ENCODE measurements at regions not wholly inside any gene's neighbourhood (a gene's known extent, or its start where the extent isn't known, plus 50 kb on each side); places are given as distances from the start of the nearest gene placed in this dataset.

GRCh38 chr13:57874530-57874929 lies 243.0 kb downstream of the PCDH17 start:
- no peak for TF ChIP-seq EZH2 (IDR thresholded peaks at IDR 0.05; ENCODE audit: borderline replicate concordance, low read depth, low read length, poor library complexity, severe bottlenecking)
- TF ChIP-seq, protein P1, sequence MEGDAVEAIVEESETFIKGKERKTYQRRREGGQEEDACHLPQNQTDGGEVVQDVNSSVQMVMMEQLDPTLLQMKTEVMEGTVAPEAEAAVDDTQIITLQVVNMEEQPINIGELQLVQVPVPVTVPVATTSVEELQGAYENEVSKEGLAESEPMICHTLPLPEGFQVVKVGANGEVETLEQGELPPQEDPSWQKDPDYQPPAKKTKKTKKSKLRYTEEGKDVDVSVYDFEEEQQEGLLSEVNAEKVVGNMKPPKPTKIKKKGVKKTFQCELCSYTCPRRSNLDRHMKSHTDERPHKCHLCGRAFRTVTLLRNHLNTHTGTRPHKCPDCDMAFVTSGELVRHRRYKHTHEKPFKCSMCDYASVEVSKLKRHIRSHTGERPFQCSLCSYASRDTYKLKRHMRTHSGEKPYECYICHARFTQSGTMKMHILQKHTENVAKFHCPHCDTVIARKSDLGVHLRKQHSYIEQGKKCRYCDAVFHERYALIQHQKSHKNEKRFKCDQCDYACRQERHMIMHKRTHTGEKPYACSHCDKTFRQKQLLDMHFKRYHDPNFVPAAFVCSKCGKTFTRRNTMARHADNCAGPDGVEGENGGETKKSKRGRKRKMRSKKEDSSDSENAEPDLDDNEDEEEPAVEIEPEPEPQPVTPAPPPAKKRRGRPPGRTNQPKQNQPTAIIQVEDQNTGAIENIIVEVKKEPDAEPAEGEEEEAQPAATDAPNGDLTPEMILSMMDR (conservative IDR thresholded peaks at IDR 0.05; ENCODE audit: low read depth, low read length), result no peak
- no peak for DNase-seq (ENCODE audit: low spot score)
- BruUV-seq (replicated peaks), result no TSS peak
- Histone ChIP-seq H3K9me3 (ENCODE audit: low read depth, low read length, poor library complexity, severe bottlenecking) (no peaks in the 10 kb centered on the region), H3K4me1 (ENCODE audit: insufficient read depth, low read length, poor library complexity, severe bottlenecking) (peaks cover 5% of the 10 kb centered on the region), H3K4me3 (ENCODE audit: low read depth, low read length, poor library complexity, severe bottlenecking) (no peak overlapping the region), H3K27me3 (replicated peaks; ENCODE audit: insufficient read depth, low read depth, low read length, poor library complexity) (no peaks in the 10 kb centered on the region), H3K36me3 (ENCODE audit: insufficient read depth, low read length, poor library complexity, severe bottlenecking) (no peaks in the 10 kb centered on the region), H3K27ac (ENCODE audit: low read depth, low read length, poor library complexity, severe bottlenecking) (no peak overlapping the region)
- intact Hi-C loops (cut with micrococcal nuclease; ENCODE audit: unreplicated experiment), result no loop called here
- CTCF ChIA-PET, result no interaction called here
- POLR2A ChIA-PET (ENCODE audit: low non-redundant PET), result no interaction called here

- H3K4me3 ChIP-seq (ENCODE audit: low read depth, low read length, poor library complexity, severe bottlenecking), result no peak overlapping the region
- ChIA-PET POLR2A (ENCODE audit: low non-redundant PET) (interaction anchor here (0.6 kb wide), 1 partner anchor 1634 kb away, joined by 3 read pairs; no protein-coding TSS in a partner anchor), CTCF (no interaction called here)
- no peak overlapping the region for H3K27ac ChIP-seq (ENCODE audit: low read depth, low read length, poor library complexity, severe bottlenecking)
- intact Hi-C loops (cut with micrococcal nuclease; ENCODE audit: unreplicated experiment), result no loop called here
- TF ChIP-seq, protein P1 (conservative IDR thresholded peaks at IDR 0.05; ENCODE audit: low read depth, low read length), result no peak
- TF ChIP-seq EZH2 (IDR thresholded peaks at IDR 0.05; ENCODE audit: borderline replicate concordance, low read depth, low read length, poor library complexity, severe bottlenecking), result no peak
- DNase-seq (ENCODE audit: low spot score), result peak; percentile 39
- H3K9me3 ChIP-seq (ENCODE audit: low read depth, low read length, poor library complexity, severe bottlenecking), result no peaks in the 10 kb centered on the region
- H3K4me1 ChIP-seq (ENCODE audit: insufficient read depth, low read length, poor library complexity, severe bottlenecking), result peaks cover 5% of the 10 kb centered on the region
- no peaks in the 10 kb centered on the region for H3K27me3 ChIP-seq (replicated peaks; ENCODE audit: insufficient read depth, low read depth, low read length, poor library complexity)
- BruUV-seq (replicated peaks), result no TSS peak
- no peaks in the 10 kb centered on the region for H3K36me3 ChIP-seq (ENCODE audit: insufficient read depth, low read length, poor library complexity, severe bottlenecking)
These were observed 246.1 kb downstream of the PCDH17 start for GRCh38 chr13:57877601-57878000.

DNA sequence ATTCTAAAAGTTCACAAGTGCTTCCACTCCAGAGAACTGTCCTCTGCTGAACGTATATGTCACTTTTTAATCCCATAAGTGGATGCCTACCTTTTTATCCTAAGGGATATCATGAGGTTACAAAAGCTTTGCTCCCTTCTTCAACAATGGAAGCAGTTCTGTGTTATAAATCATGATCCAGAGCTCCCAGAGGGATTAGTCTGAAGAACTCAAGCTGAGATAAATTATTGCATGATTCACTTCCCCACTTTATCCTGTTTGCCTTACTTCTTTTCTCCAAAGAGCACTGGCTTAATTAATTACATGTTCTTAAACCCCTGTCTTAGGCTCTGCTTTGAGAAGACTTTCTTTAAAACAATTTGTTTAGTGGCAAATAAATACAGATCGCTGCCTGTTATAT lies 246.7 kb downstream of the PCDH17 start:
- Histone ChIP-seq H3K4me3 (ENCODE audit: low read depth, low read length, poor library complexity, severe bottlenecking) (no peak overlapping the region), H3K27me3 (replicated peaks; ENCODE audit: insufficient read depth, low read depth, low read length, poor library complexity) (no peaks in the 10 kb centered on the region), H3K27ac (ENCODE audit: low read depth, low read length, poor library complexity, severe bottlenecking) (no peak overlapping the region), H3K4me1 (ENCODE audit: insufficient read depth, low read length, poor library complexity, severe bottlenecking) (peaks cover 5% of the 10 kb centered on the region), H3K36me3 (ENCODE audit: insufficient read depth, low read length, poor library complexity, severe bottlenecking) (no peaks in the 10 kb centered on the region), H3K9me3 (ENCODE audit: low read depth, low read length, poor library complexity, severe bottlenecking) (no peaks in the 10 kb centered on the region)
- intact Hi-C loops (cut with micrococcal nuclease; ENCODE audit: unreplicated experiment), result no loop called here
- DNase-seq (ENCODE audit: low spot score), result peak; percentile 90
- no peak for TF ChIP-seq EZH2 (IDR thresholded peaks at IDR 0.05; ENCODE audit: borderline replicate concordance, low read depth, low read length, poor library complexity, severe bottlenecking)
- TF ChIP-seq, protein P1 (conservative IDR thresholded peaks at IDR 0.05; ENCODE audit: low read depth, low read length), result no peak
- ChIA-PET POLR2A (ENCODE audit: low non-redundant PET) (interaction anchor here (0.6 kb wide), 1 partner anchor 1633 kb away, joined by 3 read pairs; no protein-coding TSS in a partner anchor), CTCF (no interaction called here)
- no TSS peak for BruUV-seq (replicated peaks)

Measured in A673 (cell line).